ENCODE measurements at regions not wholly inside any gene's neighbourhood (a gene's known extent, or its start where the extent isn't known, plus 50 kb on each side); places are given as distances from the start of the nearest gene placed in this dataset.
A peak's percentile ranks its signal among the peaks of the same experiment; 100 is the strongest.

DNA sequence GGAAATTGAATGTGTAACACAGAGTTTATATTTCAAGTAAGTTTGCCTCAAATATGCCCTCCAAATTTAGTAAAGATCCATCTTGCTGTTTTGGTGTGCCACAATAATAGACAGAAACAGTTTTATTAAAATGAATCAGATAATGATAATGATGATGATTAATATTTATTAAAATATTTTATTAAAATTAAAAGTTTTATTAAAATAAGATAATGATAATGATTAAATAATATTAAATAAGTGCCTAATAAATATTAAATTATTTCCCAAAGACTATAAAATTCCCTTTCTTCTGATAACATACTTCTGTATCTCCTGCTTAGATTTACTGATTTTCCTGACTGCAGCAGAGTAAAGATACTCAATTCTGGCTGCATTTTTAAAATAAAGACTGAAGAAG lies 134.5 kb downstream of the PRDM13 start:
- Histone ChIP-seq H3K9me3 (ENCODE audit: control insufficient read depth, low read depth, low read length) (no peaks in the 10 kb centered on the region), H3K4me2 (ENCODE audit: control insufficient read depth, extremely low read depth, insufficient read depth, low read depth, low read length) (no peak overlapping the region), H3K9me1 (ENCODE audit: control insufficient read depth, extremely low read depth, insufficient read depth, low read length) (no peaks in the 10 kb centered on the region), H4K20me1 (ENCODE audit: control insufficient read depth, extremely low read depth, insufficient read depth, low read length) (no peaks in the 10 kb centered on the region), H3K9ac (ENCODE audit: control insufficient read depth, extremely low read depth, insufficient read depth, low read length) (no peak overlapping the region), H3K4me1 (ENCODE audit: control insufficient read depth, extremely low read depth, insufficient read depth, low read length) (peaks cover 10% of the 10 kb centered on the region), H3K79me2 (ENCODE audit: control insufficient read depth, insufficient read depth, low read length) (no peaks in the 10 kb centered on the region), H3K36me3 (ENCODE audit: control insufficient read depth in 2 of 2, extremely low read depth in 1 of 2, insufficient read depth in 2 of 2, low read length in 2 of 2) (no peaks in the 10 kb centered on the region), H2AFZ (ENCODE audit: control insufficient read depth, low read length) (no peak overlapping the region), H3K27me3 (ENCODE audit: control insufficient read depth, extremely low read depth, insufficient read depth, low read length) (peaks cover 3% of the 10 kb centered on the region), H3K27ac (ENCODE audit: control insufficient read depth, insufficient read depth, low read length) (no peak overlapping the region), H3K4me3 (ENCODE audit: control insufficient read depth in 2 of 3, extremely low read depth in 1 of 3, insufficient read depth in 2 of 3, low read depth in 1 of 3, low read length in 3 of 3) (no peak overlapping the region)
- TF ChIP-seq, protein P1, sequence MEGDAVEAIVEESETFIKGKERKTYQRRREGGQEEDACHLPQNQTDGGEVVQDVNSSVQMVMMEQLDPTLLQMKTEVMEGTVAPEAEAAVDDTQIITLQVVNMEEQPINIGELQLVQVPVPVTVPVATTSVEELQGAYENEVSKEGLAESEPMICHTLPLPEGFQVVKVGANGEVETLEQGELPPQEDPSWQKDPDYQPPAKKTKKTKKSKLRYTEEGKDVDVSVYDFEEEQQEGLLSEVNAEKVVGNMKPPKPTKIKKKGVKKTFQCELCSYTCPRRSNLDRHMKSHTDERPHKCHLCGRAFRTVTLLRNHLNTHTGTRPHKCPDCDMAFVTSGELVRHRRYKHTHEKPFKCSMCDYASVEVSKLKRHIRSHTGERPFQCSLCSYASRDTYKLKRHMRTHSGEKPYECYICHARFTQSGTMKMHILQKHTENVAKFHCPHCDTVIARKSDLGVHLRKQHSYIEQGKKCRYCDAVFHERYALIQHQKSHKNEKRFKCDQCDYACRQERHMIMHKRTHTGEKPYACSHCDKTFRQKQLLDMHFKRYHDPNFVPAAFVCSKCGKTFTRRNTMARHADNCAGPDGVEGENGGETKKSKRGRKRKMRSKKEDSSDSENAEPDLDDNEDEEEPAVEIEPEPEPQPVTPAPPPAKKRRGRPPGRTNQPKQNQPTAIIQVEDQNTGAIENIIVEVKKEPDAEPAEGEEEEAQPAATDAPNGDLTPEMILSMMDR (optimal IDR thresholded peaks at IDR 0.05 in 1 of 3, IDR thresholded peaks at IDR 0.05 in 1 of 3, conservative IDR thresholded peaks at IDR 0.05 in 1 of 3; ENCODE audit: extremely low read depth in 1 of 3, insufficient read depth in 2 of 3, low read length in 3 of 3), result no peak
- TF ChIP-seq EZH2 (IDR thresholded peaks at IDR 0.05; ENCODE audit: low read length), result no peak
- FAIRE-seq (no peak), DNase-seq (ENCODE audit: low read depth, low spot score) (no peak)
- dilution Hi-C loops (cut with MboI; ENCODE audit: extremely low pct_ligation_motif_present, low sequenced_read_pairs), result no loop called here

DNA sequence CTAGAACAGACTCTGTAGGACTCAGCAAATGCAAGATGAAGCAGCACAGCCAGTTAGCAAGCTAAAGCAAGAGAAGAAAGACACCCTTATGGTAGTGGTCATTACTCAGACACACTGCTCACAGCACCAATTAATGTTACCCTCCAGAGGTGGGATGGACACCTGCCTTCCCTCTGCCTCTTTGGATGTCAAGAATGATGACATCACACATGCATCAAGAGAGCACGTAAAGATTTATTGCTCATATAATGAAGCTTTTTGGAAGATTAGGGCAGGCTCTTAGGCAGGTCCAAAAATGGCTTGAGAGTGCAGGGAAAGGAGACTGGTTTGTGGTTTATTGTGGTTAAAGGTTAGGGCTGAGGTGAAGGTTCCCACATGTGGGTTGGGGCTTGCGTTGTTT lies 137.0 kb downstream of the PRDM13 start:
- Histone ChIP-seq H3K9me3 (ENCODE audit: control insufficient read depth, low read depth, low read length) (no peaks in the 10 kb centered on the region), H4K20me1 (ENCODE audit: control insufficient read depth, extremely low read depth, insufficient read depth, low read length) (no peaks in the 10 kb centered on the region), H2AFZ (ENCODE audit: control insufficient read depth, low read length) (no peak overlapping the region), H3K9me1 (ENCODE audit: control insufficient read depth, extremely low read depth, insufficient read depth, low read length) (no peaks in the 10 kb centered on the region), H3K79me2 (ENCODE audit: control insufficient read depth, insufficient read depth, low read length) (no peaks in the 10 kb centered on the region), H3K27ac (ENCODE audit: control insufficient read depth, insufficient read depth, low read length) (no peak overlapping the region), H3K27me3 (ENCODE audit: control insufficient read depth, extremely low read depth, insufficient read depth, low read length) (peaks cover 3% of the 10 kb centered on the region), H3K9ac (ENCODE audit: control insufficient read depth, extremely low read depth, insufficient read depth, low read length) (no peak overlapping the region), H3K4me2 (ENCODE audit: control insufficient read depth, extremely low read depth, insufficient read depth, low read depth, low read length) (no peak overlapping the region), H3K36me3 (ENCODE audit: control insufficient read depth in 2 of 2, extremely low read depth in 1 of 2, insufficient read depth in 2 of 2, low read length in 2 of 2) (no peaks in the 10 kb centered on the region), H3K4me3 (ENCODE audit: control insufficient read depth in 2 of 3, extremely low read depth in 1 of 3, insufficient read depth in 2 of 3, low read depth in 1 of 3, low read length in 3 of 3) (no peak overlapping the region), H3K4me1 (ENCODE audit: control insufficient read depth, extremely low read depth, insufficient read depth, low read length) (peaks cover 11% of the 10 kb centered on the region)
- DNase-seq (ENCODE audit: low read depth, low spot score), result no peak
- dilution Hi-C loops (cut with MboI; ENCODE audit: extremely low pct_ligation_motif_present, low sequenced_read_pairs), result no loop called here
- no peak for TF ChIP-seq EZH2 (IDR thresholded peaks at IDR 0.05; ENCODE audit: low read length)
- no peak for FAIRE-seq

DNA sequence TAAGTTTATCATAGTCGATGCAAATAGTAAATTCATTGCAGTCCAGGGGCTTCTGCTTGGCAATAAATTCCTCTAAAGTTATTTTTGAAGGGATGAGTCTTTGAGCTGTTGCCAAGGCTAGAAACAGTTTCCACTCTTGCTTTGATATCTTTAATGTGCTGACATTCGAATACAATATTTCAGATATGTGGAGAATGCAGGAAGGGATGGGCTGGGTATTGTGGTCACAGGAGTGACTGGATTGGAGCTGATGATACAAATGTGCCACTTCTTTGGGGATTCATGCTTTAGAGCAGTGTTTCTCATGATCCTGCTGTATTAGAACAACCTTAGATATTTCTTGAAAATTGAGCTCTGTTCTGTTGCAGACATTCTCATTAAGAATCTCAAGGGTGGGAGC lies 139.0 kb downstream of the PRDM13 start:
- no peak for DNase-seq (ENCODE audit: low read depth, low spot score)

More for the DNA sequence above, 139.0 kb downstream of the PRDM13 start:
- Histone ChIP-seq H2AFZ (ENCODE audit: control insufficient read depth, low read length) (no peak overlapping the region), H3K4me2 (ENCODE audit: control insufficient read depth, extremely low read depth, insufficient read depth, low read depth, low read length) (peak overlapping the region; percentile 31), H4K20me1 (ENCODE audit: control insufficient read depth, extremely low read depth, insufficient read depth, low read length) (no peaks in the 10 kb centered on the region), H3K27ac (ENCODE audit: control insufficient read depth, insufficient read depth, low read length) (no peak overlapping the region), H3K4me3 (ENCODE audit: control insufficient read depth in 2 of 3, extremely low read depth in 1 of 3, insufficient read depth in 2 of 3, low read depth in 1 of 3, low read length in 3 of 3) (no peak overlapping the region), H3K79me2 (ENCODE audit: control insufficient read depth, insufficient read depth, low read length) (no peaks in the 10 kb centered on the region), H3K27me3 (ENCODE audit: control insufficient read depth, extremely low read depth, insufficient read depth, low read length) (no peaks in the 10 kb centered on the region), H3K36me3 (ENCODE audit: control insufficient read depth in 2 of 2, extremely low read depth in 1 of 2, insufficient read depth in 2 of 2, low read length in 2 of 2) (no peaks in the 10 kb centered on the region), H3K9ac (ENCODE audit: control insufficient read depth, extremely low read depth, insufficient read depth, low read length) (no peak overlapping the region), H3K9me3 (ENCODE audit: control insufficient read depth, low read depth, low read length) (no peaks in the 10 kb centered on the region), H3K4me1 (ENCODE audit: control insufficient read depth, extremely low read depth, insufficient read depth, low read length) (peaks cover 11% of the 10 kb centered on the region), H3K9me1 (ENCODE audit: control insufficient read depth, extremely low read depth, insufficient read depth, low read length) (no peaks in the 10 kb centered on the region)
- FAIRE-seq, result no peak
- dilution Hi-C loops (cut with MboI; ENCODE audit: extremely low pct_ligation_motif_present, low sequenced_read_pairs), result no loop called here
- TF ChIP-seq EZH2 (IDR thresholded peaks at IDR 0.05; ENCODE audit: low read length), result no peak
- TF ChIP-seq, protein P1 (optimal IDR thresholded peaks at IDR 0.05 in 1 of 3, IDR thresholded peaks at IDR 0.05 in 1 of 3, conservative IDR thresholded peaks at IDR 0.05 in 1 of 3; ENCODE audit: extremely low read depth in 1 of 3, insufficient read depth in 2 of 3, low read length in 3 of 3), result no peak
